HCT116 (cell line): ENCODE measurements at regions not wholly inside any gene's neighbourhood (a gene's known extent, or its start where the extent isn't known, plus 50 kb on each side); places are given as distances from the start of the nearest gene placed in this dataset.

Experiments
- ATAC-seq: fragments of 200-7000 bp; cut with Tn5 transposase; 2 replicates; pipeline ENCODE4 v1.9.1; 2020; ENCODE audit warnings: mild to moderate bottlenecking, moderate library complexity
- BruUV-seq: library from RNA; stranded (reverse); fragments of 400-500 nt; replicated peaks from 2 replicates; lab custom pipeline; 2021; lab: Mats Ljungman, UMichigan
- CTCF ChIA-PET: fragments of 300-600 bp; sonication (Branson Sonifier 250); formaldehyde crosslinking; loops from one replicate; lab custom pipeline; 2021; ENCODE audit warnings: antibody characterized with exemption; lab: Charles Lee
- POLR2A ChIA-PET: fragments of 300-600, 350-600 bp; sonication (Branson Sonifier 250); formaldehyde crosslinking; loops from one replicate; lab custom pipeline; 2021; ENCODE audit warnings: antibody characterized with exemption; lab: Charles Lee
- RAD21 ChIA-PET, 2 experiments: fragments of 300-600 bp; sonication (Branson Sonifier 250); formaldehyde crosslinking; loops; one replicate each; lab custom pipeline; 2023; ENCODE audit warnings: low total read pairs in 2 of 2; ENCODE audit not compliant: uncharacterized antibody in 2 of 2, unreplicated experiment in 2 of 2, low non-redundant PET in 1 of 2; lab: Charles Lee
- DNase-seq: peaks from one replicate; pipeline ENCODE4 v3.0.0-alpha.2; 2010; ENCODE audit warnings: low read depth, low spot score
- H2AFZ ChIP-seq: fragments of 200-600 bp; shearing (Covaris generic), sonication (generic); 2 replicates; pipeline ENCODE4 v1.6.1; 2017; ENCODE audit warnings: low read depth, mixed run types, mixed read lengths, antibody characterized with exemption, low read length; ENCODE audit not compliant: poor library complexity, severe bottlenecking
- H3K27ac ChIP-seq: 2 replicates; pipeline ENCODE4 v1.5.1; 2012; ENCODE audit warnings: low read depth, low read length
- H3K27me3 ChIP-seq: fragments of 200-600 bp; sonication (generic); 2 replicates; pipeline ENCODE4 v1.6.1; 2016; ENCODE audit warnings: mixed run types, low read length, mixed read lengths; ENCODE audit not compliant: insufficient read depth
- H3K36me3 ChIP-seq, 2 experiments: fragments of 200-500 bp in 1 of 2; fragments of 200-600 bp in 1 of 2; sonication (Bioruptor generic) in 1 of 2; sonication (generic) in 1 of 2; 2 replicates each; pipeline versions ENCODE4 v1.5.1 to v1.6.1; 2014 to 2016; ENCODE audit warnings: low read length in 2 of 2, inconsistent platforms in 1 of 2, mixed read lengths in 1 of 2, mixed run types in 1 of 2; ENCODE audit not compliant: insufficient read depth in 2 of 2, control insufficient read depth in 1 of 2
- H3K4me1 ChIP-seq, 2 experiments: fragments of 200-600 bp in 1 of 2; sonication (generic) in 1 of 2; 2 replicates each; pipeline versions ENCODE4 v1.5.1 to v1.6.1; 2012 to 2017; ENCODE audit warnings: low read length in 2 of 2, inconsistent platforms in 1 of 2, mild to moderate bottlenecking in 1 of 2, mixed read lengths in 1 of 2, mixed run types in 1 of 2, moderate library complexity in 1 of 2; ENCODE audit not compliant: insufficient read depth in 2 of 2, control insufficient read depth in 1 of 2
- H3K4me2 ChIP-seq: fragments of 200-600 bp; sonication (generic); 2 replicates; pipeline ENCODE4 v1.6.1; 2017; ENCODE audit warnings: mixed run types, low read length, mixed read lengths
- H3K4me3 ChIP-seq, 2 experiments: fragments of 200-600 bp in 1 of 2; sonication (generic) in 1 of 2; replicated peaks in 1 of 2; 2 replicates each; pipeline ENCODE4 v1.5.1; 2011 to 2016; ENCODE audit warnings: low read length in 2 of 2, control low read depth in 1 of 2, low read depth in 1 of 2, mild to moderate bottlenecking in 1 of 2, mixed read lengths in 1 of 2, mixed run types in 1 of 2
- H3K79me2 ChIP-seq: fragments of 200-600 bp; sonication (generic); 2 replicates; pipeline ENCODE4 v1.6.1; 2017; ENCODE audit warnings: mild to moderate bottlenecking, mixed run types, low read length, moderate library complexity, mixed read lengths; ENCODE audit not compliant: insufficient read depth
- H3K9ac ChIP-seq: fragments of 200-600 bp; sonication (generic); 2 replicates; pipeline ENCODE4 v1.6.1; 2016; ENCODE audit warnings: low read length, mixed read lengths
- H3K9me2 ChIP-seq: fragments of 200-600 bp; sonication (generic), shearing (Covaris generic); 2 replicates; pipeline ENCODE4 v1.6.1; 2017; ENCODE audit warnings: mixed run types, mild to moderate bottlenecking, moderate library complexity; ENCODE audit not compliant: insufficient read depth
- H3K9me3 ChIP-seq, 2 experiments: fragments of 200-500 bp in 1 of 2; fragments of 200-600 bp in 1 of 2; sonication (Bioruptor generic) in 1 of 2; sonication (generic) in 1 of 2; 2 replicates each; pipeline ENCODE4 v1.6.1; 2014 to 2017; ENCODE audit warnings: low read length in 2 of 2, mixed read lengths in 2 of 2, inconsistent platforms in 1 of 2, low read depth in 1 of 2, mild to moderate bottlenecking in 1 of 2, mixed run types in 1 of 2, moderate library complexity in 1 of 2; ENCODE audit not compliant: control insufficient read depth in 1 of 2, insufficient read depth in 1 of 2
- H4K20me1 ChIP-seq: fragments of 200-600 bp; sonication (generic), shearing (Covaris generic); 2 replicates; pipeline ENCODE4 v1.6.1; 2017; ENCODE audit warnings: mixed run types, mild to moderate bottlenecking, moderate library complexity; ENCODE audit not compliant: insufficient read depth
- ATF3 ChIP-seq: IDR thresholded peaks from 2 replicates; pipeline ENCODE4 v1.6.1; 2012
- CEBPB ChIP-seq: IDR thresholded peaks from 2 replicates; pipeline ENCODE4 v1.6.1; 2012; ENCODE audit warnings: low read depth
- CTCF ChIP-seq, 3 experiments: fragments of 200-600 bp in 1 of 3; sonication (generic) in 1 of 3; IDR thresholded peaks in 2 of 3; conservative IDR thresholded peaks in 1 of 3; 2 replicates each; pipeline ENCODE4 v1.5.1; 2012 to 2017; ENCODE audit warnings: low read depth in 2 of 3, low read length in 2 of 3, antibody characterized with exemption in 1 of 3, borderline replicate concordance in 1 of 3, control low read depth in 1 of 3, mild to moderate bottlenecking in 1 of 3, mixed read lengths in 1 of 3, mixed run types in 1 of 3, moderate library complexity in 1 of 3; ENCODE audit not compliant: insufficient read depth in 1 of 3
- EGR1 ChIP-seq: IDR thresholded peaks from 2 replicates; pipeline ENCODE4 v1.6.1; 2012; ENCODE audit warnings: low read depth
- FOSL1 ChIP-seq: IDR thresholded peaks from 2 replicates; pipeline ENCODE4 v1.6.1; 2012; ENCODE audit warnings: low read depth
- JUND ChIP-seq: IDR thresholded peaks from 2 replicates; pipeline ENCODE4 v1.6.1; 2012
- POLR2A ChIP-seq: IDR thresholded peaks from 2 replicates; pipeline ENCODE4 v1.7.0; 2011; ENCODE audit warnings: borderline replicate concordance; ENCODE audit not compliant: insufficient read depth, insufficient read length; ENCODE audit errors: extremely low read depth
- POLR2AphosphoS5 ChIP-seq: IDR thresholded peaks from 2 replicates; pipeline ENCODE4 v1.6.1; 2011; ENCODE audit warnings: mild to moderate bottlenecking, low read depth, low read length, moderate library complexity
- RAD21 ChIP-seq: IDR thresholded peaks from 2 replicates; pipeline ENCODE4 v1.6.1; 2012; ENCODE audit warnings: low read depth, mild to moderate bottlenecking
- REST ChIP-seq: IDR thresholded peaks from 2 replicates; pipeline ENCODE4 v1.6.1; 2012; ENCODE audit warnings: low read depth
- SIN3A ChIP-seq: IDR thresholded peaks from 2 replicates; pipeline ENCODE4 v1.6.1; 2012; ENCODE audit warnings: low read depth
- SP1 ChIP-seq: IDR thresholded peaks from 2 replicates; pipeline ENCODE4 v1.6.1; 2012; ENCODE audit warnings: low read depth
- SRF ChIP-seq: IDR thresholded peaks from 2 replicates; pipeline ENCODE4 v1.6.1; 2012; ENCODE audit warnings: low read depth
- TCF7L2 ChIP-seq: IDR thresholded peaks from 2 replicates; pipeline ENCODE4 v1.7.0; 2011; ENCODE audit warnings: borderline replicate concordance, inconsistent platforms; ENCODE audit not compliant: insufficient read depth, insufficient read length; ENCODE audit errors: extremely low read depth
- intact Hi-C: fragments of 100-400 bp; cut with micrococcal nuclease; formaldehyde crosslinking; loops from 2 replicates; pipeline ENCODE4 v1.10.0; 2022

- TF ChIP-seq TCF7L2 (no peak), REST (no peak), CTCF (IDR thresholded peaks at IDR 0.05 in 2 of 3, conservative IDR thresholded peaks at IDR 0.05 in 1 of 3; ENCODE audit: borderline replicate concordance in 1 of 3, insufficient read depth in 1 of 3, low read depth in 2 of 3, low read length in 2 of 3) (no peak), CEBPB (no peak)
Measured at GRCh38 chr6:6984585-6985366, 123.0 kb upstream of the RREB1 start (continued).

- POLR2A ChIA-PET = interaction anchor here (1.4 kb wide), 1 partner anchor 9 kb away, joined by 5 read pairs; no protein-coding TSS in a partner anchor
Measured at GRCh38 chr6:6986344-6986743, 121.4 kb upstream of the RREB1 start.

More at GRCh38 chr6:6986344-6986743, 121.4 kb upstream of the RREB1 start:
- DNase-seq = no peak
- H3K4me2 ChIP-seq = no peak overlapping the region
- H3K27me3 ChIP-seq = no peaks in the 10 kb centered on the region
- ATAC-seq = no peak
- H3K9me2 ChIP-seq = no peaks in the 10 kb centered on the region
- ChIA-PET CTCF (no interaction called here), RAD21 (no interaction called here)
- TF ChIP-seq RAD21 (no peak), POLR2A (no peak), SP1 (no peak), POLR2AphosphoS5 (no peak), JUND (no peak), SIN3A (no peak), FOSL1 (no peak), SRF (no peak), ATF3 (no peak), TCF7L2 (no peak), EGR1 (no peak)
- H4K20me1 ChIP-seq = no peaks in the 10 kb centered on the region
- BruUV-seq = no TSS peak
- H3K27ac ChIP-seq = no peak overlapping the region
- intact Hi-C loops = no loop called here
- no peaks in the 10 kb centered on the region for H3K36me3 ChIP-seq
- no peak overlapping the region for H2AFZ ChIP-seq
- H3K4me1 ChIP-seq = peaks cover 9 to 23% of the 10 kb centered on the region in 2 experiments
- no peak overlapping the region for H3K9ac ChIP-seq
- H3K9me3 ChIP-seq = no peaks in the 10 kb centered on the region
- H3K4me3 ChIP-seq = no peak overlapping the region
- no peaks in the 10 kb centered on the region for H3K79me2 ChIP-seq
